Testis (tissue), 2 donors: ENCODE measurements at regions not wholly inside any gene's neighbourhood (a gene's known extent, or its start where the extent isn't known, plus 50 kb on each side); places are given as distances from the start of the nearest gene placed in this dataset.
"Not testable (repeated sequence)": the region's sequence is repeated elsewhere in the genome, so short reads cannot be mapped to it uniquely, and the experiment has no call there.

ENCODE experiments used
- CTCF ChIP-seq, 3 experiments: fragments of 450-650 bp in 2 of 3; fragments of 200-600 bp in 1 of 3; sonication (generic) in 1 of 3; IDR thresholded peaks; one replicate each; pipeline ENCODE4 v1.5.1; 2016 to 2019; ENCODE audit warnings: antibody characterized with exemption in 3 of 3, mild to moderate bottlenecking in 2 of 3, moderate library complexity in 1 of 3
- POLR2A ChIP-seq: fragments of 450-650 bp; IDR thresholded peaks from one replicate; pipeline ENCODE4 v1.6.1; 2017; ENCODE audit warnings: antibody characterized with exemption, mild to moderate bottlenecking, moderate library complexity

GRCh38 chr11:3516345-3516933 lies 125.4 kb downstream of the ART5 start:
- not testable (repeated sequence) for TF ChIP-seq POLR2A; CTCF (IDR thresholded peaks at IDR 0.05)
